Islet of Langerhans (tissue), 1 donor: ENCODE measurements at regions not wholly inside any gene's neighbourhood (a gene's known extent, or its start where the extent isn't known, plus 50 kb on each side); places are given as distances from the start of the nearest gene placed in this dataset.
A peak's percentile ranks its signal among the peaks of the same experiment; 100 is the strongest.
"Not testable (repeated sequence)": the region's sequence is repeated elsewhere in the genome, so short reads cannot be mapped to it uniquely, and the experiment has no call there.

ENCODE experiments used
- FAIRE-seq: peaks from one replicate; lab custom pipeline; 2011; peaks lifted over from hg19 to GRCh38; lab: Jason Lieb, UNC

GRCh38 chr13:44055681-44056080, 176.0 kb downstream of the LACC1 start:
- FAIRE-seq = not testable (repeated sequence)

GRCh38 chr13:44058067-44058466, 178.4 kb downstream of the LACC1 start:
- FAIRE-seq = peak; percentile 24

GRCh38 chr13:44058624-44059215, 179.0 kb downstream of the LACC1 start:
- no peak for FAIRE-seq

- no peak for FAIRE-seq
Measured at GRCh38 chr13:44061876-44062275, 182.2 kb downstream of the LACC1 start.

- no peak for FAIRE-seq
Measured at GRCh38 chr13:44063467-44063866, 183.8 kb downstream of the LACC1 start.

GRCh38 chr13:44063881-44064280, 184.2 kb downstream of the LACC1 start:
- FAIRE-seq = no peak

- FAIRE-seq = no peak
Measured at GRCh38 chr13:44064357-44064756, 184.7 kb downstream of the LACC1 start.

GRCh38 chr13:44068169-44068568, 188.5 kb downstream of the LACC1 start:
- FAIRE-seq = peak; percentile 5

GRCh38 chr13:44068737-44069136, 189.0 kb downstream of the LACC1 start:
- FAIRE-seq = peak; percentile 99

- FAIRE-seq = no peak
Measured at GRCh38 chr13:44072536-44072935, 192.8 kb downstream of the LACC1 start.

- no peak for FAIRE-seq
Measured at GRCh38 chr13:44074611-44075010, 194.9 kb downstream of the LACC1 start.

- FAIRE-seq = peak; percentile 30
Measured at GRCh38 chr13:44075113-44075512, 195.4 kb downstream of the LACC1 start.

GRCh38 chr13:44078806-44079376, 199.2 kb downstream of the LACC1 start:
- FAIRE-seq = no peak

- no peak for FAIRE-seq
Measured at GRCh38 chr13:44079413-44080205, 199.9 kb downstream of the LACC1 start.

GRCh38 chr13:44084146-44084545, 204.4 kb downstream of the LACC1 start:
- FAIRE-seq = no peak

GRCh38 chr13:44086389-44086788, 206.7 kb downstream of the LACC1 start:
- FAIRE-seq = no peak

- no peak for FAIRE-seq
Measured at GRCh38 chr13:44088411-44088810, 208.7 kb downstream of the LACC1 start.

GRCh38 chr13:44088991-44089413, 209.3 kb downstream of the LACC1 start:
- FAIRE-seq = no peak

GRCh38 chr13:44089452-44089851, 209.7 kb downstream of the LACC1 start:
- no peak for FAIRE-seq

- FAIRE-seq = no peak
Measured at GRCh38 chr13:44092078-44092970, 212.6 kb downstream of the LACC1 start.

- FAIRE-seq = no peak
Measured at GRCh38 chr13:44093607-44094564, 214.2 kb downstream of the LACC1 start.
